ENCODE measurements at regions not wholly inside any gene's neighbourhood (a gene's known extent, or its start where the extent isn't known, plus 50 kb on each side); places are given as distances from the start of the nearest gene placed in this dataset.

DNA sequence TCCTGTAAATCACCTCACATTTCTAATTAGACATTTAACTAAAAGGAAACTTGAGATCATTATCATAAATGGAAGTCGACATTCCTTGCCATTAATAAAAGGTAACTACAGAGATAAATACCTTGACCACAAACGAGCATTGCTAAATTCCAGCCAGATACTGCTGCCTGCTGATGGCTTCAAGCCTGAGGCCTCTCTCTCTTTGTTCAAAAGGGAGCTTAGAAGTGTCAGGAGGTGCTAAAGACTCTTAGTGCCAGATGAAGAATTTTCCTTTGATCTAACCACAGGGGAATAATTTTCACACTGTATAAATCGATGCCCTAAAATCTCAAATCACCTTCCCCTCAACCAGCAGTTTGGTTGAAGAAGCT lies 248.2 kb upstream of the PMEPA1 start:
- TF ChIP-seq, protein P1, sequence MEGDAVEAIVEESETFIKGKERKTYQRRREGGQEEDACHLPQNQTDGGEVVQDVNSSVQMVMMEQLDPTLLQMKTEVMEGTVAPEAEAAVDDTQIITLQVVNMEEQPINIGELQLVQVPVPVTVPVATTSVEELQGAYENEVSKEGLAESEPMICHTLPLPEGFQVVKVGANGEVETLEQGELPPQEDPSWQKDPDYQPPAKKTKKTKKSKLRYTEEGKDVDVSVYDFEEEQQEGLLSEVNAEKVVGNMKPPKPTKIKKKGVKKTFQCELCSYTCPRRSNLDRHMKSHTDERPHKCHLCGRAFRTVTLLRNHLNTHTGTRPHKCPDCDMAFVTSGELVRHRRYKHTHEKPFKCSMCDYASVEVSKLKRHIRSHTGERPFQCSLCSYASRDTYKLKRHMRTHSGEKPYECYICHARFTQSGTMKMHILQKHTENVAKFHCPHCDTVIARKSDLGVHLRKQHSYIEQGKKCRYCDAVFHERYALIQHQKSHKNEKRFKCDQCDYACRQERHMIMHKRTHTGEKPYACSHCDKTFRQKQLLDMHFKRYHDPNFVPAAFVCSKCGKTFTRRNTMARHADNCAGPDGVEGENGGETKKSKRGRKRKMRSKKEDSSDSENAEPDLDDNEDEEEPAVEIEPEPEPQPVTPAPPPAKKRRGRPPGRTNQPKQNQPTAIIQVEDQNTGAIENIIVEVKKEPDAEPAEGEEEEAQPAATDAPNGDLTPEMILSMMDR (IDR thresholded peaks at IDR 0.05) = no peak
- TF ChIP-seq EP300 (IDR thresholded peaks at IDR 0.05) (no peak), POLR2A (IDR thresholded peaks at IDR 0.05) (no peak)

Measured in tibial nerve (tissue), 4 donors.